Skeletal muscle satellite cell (primary cell): ENCODE measurements at regions not wholly inside any gene's neighbourhood (a gene's known extent, or its start where the extent isn't known, plus 50 kb on each side); places are given as distances from the start of the nearest gene placed in this dataset.
"Not testable (repeated sequence)": the region's sequence is repeated elsewhere in the genome, so short reads cannot be mapped to it uniquely, and the experiment has no call there.

Experiments
- H3K27me3 ChIP-seq: 2 replicates; pipeline ENCODE4 v1.7.0; 2013; ENCODE audit warnings: low read length; ENCODE audit not compliant: control insufficient read depth, insufficient read depth
- H3K36me3 ChIP-seq: 2 replicates; pipeline ENCODE4 v1.7.0; 2013; ENCODE audit warnings: mild to moderate bottlenecking, control low read depth, low read length; ENCODE audit not compliant: insufficient read depth
- H3K4me1 ChIP-seq: 2 replicates; pipeline ENCODE4 v1.7.0; 2013; ENCODE audit warnings: low read length; ENCODE audit not compliant: control insufficient read depth, insufficient read depth
- H3K4me2 ChIP-seq: 2 replicates; pipeline ENCODE4 v1.7.0; 2013; ENCODE audit warnings: mild to moderate bottlenecking, low read length
- H3K4me3 ChIP-seq: 2 replicates; pipeline ENCODE4 v1.7.0; 2013; ENCODE audit warnings: low read length
- H3K9ac ChIP-seq: 2 replicates; pipeline ENCODE4 v1.7.0; 2013; ENCODE audit warnings: mild to moderate bottlenecking, low read depth, low read length, moderate library complexity
- H3K9me3 ChIP-seq: replicated peaks from 2 replicates; pipeline ENCODE4 v1.7.0; 2013; ENCODE audit warnings: mild to moderate bottlenecking, control low read depth, low read length

GRCh38 chr22:44619560-44620128, 82.4 kb upstream of the PRR5 start:
- H3K27me3 ChIP-seq, H3K9me3 ChIP-seq, H3K4me1 ChIP-seq, H3K36me3 ChIP-seq, H3K9ac ChIP-seq: not testable (repeated sequence)
- Histone ChIP-seq H3K4me3 (peak overlapping the region; percentile 13), H3K4me2 (peak overlapping the region; percentile 55)

- H3K36me3 ChIP-seq, H3K4me1 ChIP-seq, H3K4me2 ChIP-seq, H3K27me3 ChIP-seq, H3K4me3 ChIP-seq, H3K9me3 ChIP-seq, H3K9ac ChIP-seq: not testable (repeated sequence)
Measured at GRCh38 chr22:44618910-44619309, 83.1 kb upstream of the PRR5 start.

GRCh38 chr22:44618400-44618799, 83.6 kb upstream of the PRR5 start:
- Histone ChIP-seq H3K4me1 (peaks cover 5% of the 10 kb centered on the region), H3K9ac (no peak overlapping the region), H3K4me3 (no peak overlapping the region), H3K9me3 (no peaks in the 10 kb centered on the region), H3K4me2 (no peak overlapping the region), H3K27me3 (peaks cover 5% of the 10 kb centered on the region), H3K36me3 (no peaks in the 10 kb centered on the region)

- Histone ChIP-seq H3K9me3 (no peaks in the 10 kb centered on the region), H3K27me3 (peaks cover 5% of the 10 kb centered on the region), H3K4me1 (peaks cover 5% of the 10 kb centered on the region), H3K36me3 (no peaks in the 10 kb centered on the region), H3K4me2 (no peak overlapping the region), H3K4me3 (no peak overlapping the region), H3K9ac (no peak overlapping the region)
Measured at GRCh38 chr22:44617828-44618227, 84.2 kb upstream of the PRR5 start.

- H3K9ac ChIP-seq: no peak overlapping the region
- H3K4me2 ChIP-seq: no peak overlapping the region
- peaks cover 5% of the 10 kb centered on the region for H3K4me1 ChIP-seq
- H3K27me3 ChIP-seq: peaks cover 5% of the 10 kb centered on the region
- no peaks in the 10 kb centered on the region for H3K36me3 ChIP-seq
- H3K4me3 ChIP-seq: no peak overlapping the region
- no peaks in the 10 kb centered on the region for H3K9me3 ChIP-seq
Measured at GRCh38 chr22:44616882-44617655, 84.9 kb upstream of the PRR5 start.

GRCh38 chr22:44616461-44616860, 85.5 kb upstream of the PRR5 start:
- Histone ChIP-seq H3K4me2 (no peak overlapping the region), H3K4me1 (peaks cover 5% of the 10 kb centered on the region), H3K9me3 (peaks cover under 1% of the 10 kb centered on the region), H3K4me3 (no peak overlapping the region), H3K9ac (no peak overlapping the region), H3K27me3 (peaks cover 5% of the 10 kb centered on the region), H3K36me3 (no peaks in the 10 kb centered on the region)

- Histone ChIP-seq H3K36me3 (no peaks in the 10 kb centered on the region), H3K4me1 (peaks cover 5% of the 10 kb centered on the region), H3K9ac (no peak overlapping the region), H3K4me2 (no peak overlapping the region), H3K4me3 (no peak overlapping the region), H3K27me3 (peaks cover 3% of the 10 kb centered on the region), H3K9me3 (peaks cover 4% of the 10 kb centered on the region)
Measured at GRCh38 chr22:44615602-44616180, 86.3 kb upstream of the PRR5 start.

- Histone ChIP-seq H3K9me3 (peaks cover 4% of the 10 kb centered on the region), H3K36me3 (no peaks in the 10 kb centered on the region), H3K4me3 (no peak overlapping the region), H3K27me3 (no peaks in the 10 kb centered on the region), H3K4me2 (no peak overlapping the region), H3K9ac (no peak overlapping the region), H3K4me1 (peaks cover 3% of the 10 kb centered on the region)
Measured at GRCh38 chr22:44615146-44615545, 86.9 kb upstream of the PRR5 start.

- H3K9me3 ChIP-seq: peaks cover 4% of the 10 kb centered on the region
- peaks cover under 1% of the 10 kb centered on the region for H3K27me3 ChIP-seq
- H3K36me3 ChIP-seq: no peaks in the 10 kb centered on the region
- H3K4me3 ChIP-seq: no peak overlapping the region
- H3K4me2 ChIP-seq: no peak overlapping the region
- H3K4me1 ChIP-seq: no peaks in the 10 kb centered on the region
- no peak overlapping the region for H3K9ac ChIP-seq
Measured at GRCh38 chr22:44613196-44613595, 88.8 kb upstream of the PRR5 start.

GRCh38 chr22:44611880-44612496, 90.0 kb upstream of the PRR5 start:
- Histone ChIP-seq H3K36me3 (no peaks in the 10 kb centered on the region), H3K9ac (no peak overlapping the region), H3K4me3 (no peak overlapping the region), H3K9me3 (peaks cover 4% of the 10 kb centered on the region), H3K4me2 (no peak overlapping the region), H3K4me1 (no peaks in the 10 kb centered on the region), H3K27me3 (peaks cover 5% of the 10 kb centered on the region)

GRCh38 chr22:44610071-44610470, 91.9 kb upstream of the PRR5 start:
- Histone ChIP-seq H3K9me3 (peaks cover 4% of the 10 kb centered on the region), H3K4me2 (no peak overlapping the region), H3K27me3 (peaks cover 11% of the 10 kb centered on the region)

More at GRCh38 chr22:44610071-44610470, 91.9 kb upstream of the PRR5 start:
- Histone ChIP-seq H3K9ac (no peak overlapping the region), H3K4me3 (no peak overlapping the region), H3K4me1 (no peaks in the 10 kb centered on the region), H3K36me3 (no peaks in the 10 kb centered on the region)
